GM23338 (cell line): ENCODE measurements at regions not wholly inside any gene's neighbourhood (a gene's known extent, or its start where the extent isn't known, plus 50 kb on each side); places are given as distances from the start of the nearest gene placed in this dataset.

Source experiments
- ATAC-seq: fragments of 200-7000 bp; cut with Tn5 transposase; 3 replicates; pipeline ENCODE4 v1.9.1; 2020
- DNase-seq: peaks from one replicate; pipeline ENCODE4 v3.0.0-alpha.2; 2015; ENCODE audit warnings: low spot score
- H2AFZ ChIP-seq: fragments of 200-600 bp; sonication (generic); 2 replicates; pipeline ENCODE4 v1.8.0; 2016; ENCODE audit warnings: antibody characterized with exemption, mild to moderate bottlenecking, moderate library complexity
- H3F3A ChIP-seq: fragments of 200-600 bp; sonication (generic); replicated peaks from 2 replicates; pipeline ENCODE4 v1.8.0; 2017; ENCODE audit warnings: antibody characterized with exemption, mixed run types, low read depth
- H3K27ac ChIP-seq: fragments of 200-600 bp; sonication (generic); 2 replicates; pipeline ENCODE4 v1.6.1; 2016; ENCODE audit warnings: low read depth
- H3K27me3 ChIP-seq: fragments of 200-600 bp; sonication (generic); 2 replicates; pipeline ENCODE4 v1.8.0; 2016; ENCODE audit warnings: mild to moderate bottlenecking, mixed run types, moderate library complexity; ENCODE audit not compliant: insufficient read depth
- H3K36me3 ChIP-seq: fragments of 200-600 bp; sonication (generic); 2 replicates; pipeline ENCODE4 v1.8.0; 2016; ENCODE audit warnings: mild to moderate bottlenecking; ENCODE audit not compliant: insufficient read depth
- H3K4me1 ChIP-seq: fragments of 200-600 bp; sonication (generic); 2 replicates; pipeline ENCODE4 v1.8.0; 2016; ENCODE audit warnings: mild to moderate bottlenecking, moderate library complexity; ENCODE audit not compliant: insufficient read depth
- H3K4me2 ChIP-seq: fragments of 200-600 bp; sonication (generic); 2 replicates; pipeline ENCODE4 v1.7.1; 2017; ENCODE audit warnings: mixed run types
- H3K4me3 ChIP-seq: fragments of 200-600 bp; sonication (generic); 2 replicates; pipeline ENCODE4 v1.6.1; 2016; ENCODE audit warnings: mixed run types
- H3K79me2 ChIP-seq: fragments of 200-600 bp; sonication (generic); replicated peaks from 2 replicates; pipeline ENCODE4 v1.8.0; 2017; ENCODE audit warnings: mild to moderate bottlenecking; ENCODE audit not compliant: insufficient read depth
- H3K9me2 ChIP-seq: fragments of 200-600 bp; sonication (generic); 2 replicates; pipeline ENCODE4 v1.8.0; 2017; ENCODE audit not compliant: insufficient read depth
- H4K20me1 ChIP-seq: fragments of 200-600 bp; sonication (generic); replicated peaks from 2 replicates; pipeline ENCODE4 v1.8.0; 2017; ENCODE audit warnings: mild to moderate bottlenecking; ENCODE audit not compliant: insufficient read depth
- H3K27ac Mint-ChIP-seq: 2 replicates; pipeline ENCODE4 v1.8.0; 2020; ENCODE audit warnings: inconsistent platforms, mild to moderate bottlenecking, moderate library complexity, mixed read lengths
- H3K27me3 Mint-ChIP-seq: 3 replicates; pipeline ENCODE4 v1.8.0; 2022; ENCODE audit warnings: low read depth, mild to moderate bottlenecking, moderate library complexity, mixed read lengths, inconsistent platforms; ENCODE audit not compliant: insufficient read depth, poor library complexity
- H3K36me3 Mint-ChIP-seq: 3 replicates; pipeline ENCODE4 v1.8.0; 2021; ENCODE audit warnings: low read depth, mild to moderate bottlenecking, inconsistent platforms, moderate library complexity, mixed read lengths
- H3K4me1 Mint-ChIP-seq: 3 replicates; pipeline ENCODE4 v1.8.0; 2020; ENCODE audit warnings: mild to moderate bottlenecking, inconsistent platforms, mixed read lengths
- H3K4me3 Mint-ChIP-seq: 3 replicates; pipeline ENCODE4 v1.8.0; 2021; ENCODE audit warnings: moderate library complexity, mild to moderate bottlenecking, inconsistent platforms, mixed read lengths
- H3K9me3 Mint-ChIP-seq: 3 replicates; pipeline ENCODE4 v1.8.0; 2020; ENCODE audit warnings: moderate library complexity, mild to moderate bottlenecking, inconsistent platforms, mixed read lengths
- CREB1 ChIP-seq: fragments of 250-450 bp; sonication (Bioruptor Pico); IDR thresholded peaks from 2 replicates; pipeline ENCODE4 v1.5.0; 2020; ENCODE audit warnings: low read depth, mild to moderate bottlenecking, moderate library complexity
- EZH2 ChIP-seq: fragments of 200-600 bp; sonication (generic); IDR thresholded peaks from one replicate; pipeline ENCODE4 v1.8.0; 2017; ENCODE audit warnings: antibody characterized with exemption, mild to moderate bottlenecking, low read depth; ENCODE audit not compliant: unreplicated experiment
- JUNB ChIP-seq: IDR thresholded peaks from one replicate; pipeline ENCODE4 v1.6.1; 2016; ENCODE audit warnings: antibody characterized with exemption; ENCODE audit not compliant: unreplicated experiment
- POLR2AphosphoS5 ChIP-seq: IDR thresholded peaks from 2 replicates; pipeline ENCODE4 v1.6.1; 2016; ENCODE audit warnings: antibody characterized with exemption, low read depth
- ZNF114 ChIP-seq: fragments of 250-450 bp; sonication (Bioruptor Pico); IDR thresholded peaks from 2 replicates; pipeline ENCODE4 v1.5.0; 2020; ENCODE audit warnings: mild to moderate bottlenecking, moderate library complexity
- TF ChIP-seq, protein P1 (sequence below): fragments of 250-450 bp; sonication (Bioruptor Pico); IDR thresholded peaks from 2 replicates; pipeline ENCODE4 v1.5.0; 2020; ENCODE audit warnings: mild to moderate bottlenecking, moderate library complexity
- TF ChIP-seq, protein P2 (sequence below), 2 experiments: fragments of 200-600 bp in 1 of 2; sonication (generic) in 1 of 2; conservative IDR thresholded peaks; 2 replicates each; pipeline versions ENCODE4 v1.5.1 to v1.6.1; 2016 to 2017; ENCODE audit warnings: antibody characterized with exemption in 2 of 2, low read depth in 2 of 2, mild to moderate bottlenecking in 2 of 2, moderate library complexity in 1 of 2

DNA sequence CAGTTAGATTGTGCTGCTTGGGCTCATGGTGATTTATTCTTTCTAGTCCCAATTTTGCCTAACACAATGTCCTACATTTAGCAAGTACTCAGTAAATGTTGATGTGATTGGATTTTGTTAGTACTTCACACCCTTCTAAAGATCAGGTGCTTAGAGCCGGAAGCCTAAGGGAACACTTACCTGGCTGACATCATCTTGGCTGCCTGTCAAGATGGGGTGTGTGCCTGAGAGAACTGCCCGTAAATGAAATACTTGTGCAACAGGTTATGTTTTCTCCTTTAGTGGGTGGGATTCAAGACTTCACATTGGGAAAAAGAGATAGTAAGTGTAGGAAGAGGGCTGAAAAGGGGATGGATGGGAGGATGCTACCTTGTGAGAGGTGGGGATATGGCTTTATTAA, 75.5 kb upstream of the MACF1 start:
- Histone ChIP-seq H3K4me3 (no peak overlapping the region), H3K9me2 (no peaks in the 10 kb centered on the region), H3K27me3 (no peaks in the 10 kb centered on the region), H3K4me2 (peak overlapping the region; percentile 74; the same call in 1 of the 2 replicates), H3F3A (no peaks in the 10 kb centered on the region), H4K20me1 (peaks cover 12% of the 10 kb centered on the region), H3K79me2 (peaks cover 83% of the 10 kb centered on the region), H2AFZ (no peak overlapping the region), H3K4me1 (peaks cover 53% of the 10 kb centered on the region), H3K36me3 (no peaks in the 10 kb centered on the region), H3K27ac (peak overlapping the region; percentile 57; the same call in 1 of the 2 replicates)
- ATAC-seq (no peak), DNase-seq (no peak)
- no peaks in the 10 kb centered on the region for H3K9me3 Mint-ChIP-seq
- H3K4me1 Mint-ChIP-seq = peaks cover 48% of the 10 kb centered on the region
- H3K36me3 Mint-ChIP-seq = peaks cover 18% of the 10 kb centered on the region
- no peak for TF ChIP-seq EZH2
- TF ChIP-seq POLR2AphosphoS5 = no peak
- no peak for TF ChIP-seq JUNB
- peak overlapping the region; percentile 10 for H3K27ac Mint-ChIP-seq
- H3K4me3 Mint-ChIP-seq = no peak overlapping the region
- peaks cover 14% of the 10 kb centered on the region for H3K27me3 Mint-ChIP-seq

DNA sequence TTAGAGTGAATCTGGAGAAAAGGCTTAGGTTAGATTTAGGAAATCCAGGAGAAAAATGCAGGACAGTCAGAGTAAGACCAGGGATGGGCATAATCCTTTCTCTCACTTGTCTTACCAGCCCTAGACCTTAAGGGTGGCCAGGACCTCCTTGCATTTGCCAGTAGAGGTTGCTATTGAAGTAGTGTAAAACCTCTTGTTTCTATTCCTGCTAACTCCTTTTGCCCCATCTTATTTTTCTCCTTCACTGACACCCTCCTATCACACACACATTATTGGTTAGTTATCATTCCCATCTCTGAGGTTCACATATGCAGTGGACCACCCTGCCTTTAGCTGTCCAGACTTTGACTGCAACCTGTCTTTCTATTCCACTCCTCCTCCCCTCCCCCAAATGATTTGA, 75.0 kb upstream of the MACF1 start:
- DNase-seq (peak; percentile 57), ATAC-seq (peak; percentile 23)
- H3K4me1 ChIP-seq = peaks cover 57% of the 10 kb centered on the region
- TF ChIP-seq ZNF114 (CRISPR knock-in tag) (no peak), JUNB (no peak), CREB1 (no peak)
- TF ChIP-seq, protein P1, sequence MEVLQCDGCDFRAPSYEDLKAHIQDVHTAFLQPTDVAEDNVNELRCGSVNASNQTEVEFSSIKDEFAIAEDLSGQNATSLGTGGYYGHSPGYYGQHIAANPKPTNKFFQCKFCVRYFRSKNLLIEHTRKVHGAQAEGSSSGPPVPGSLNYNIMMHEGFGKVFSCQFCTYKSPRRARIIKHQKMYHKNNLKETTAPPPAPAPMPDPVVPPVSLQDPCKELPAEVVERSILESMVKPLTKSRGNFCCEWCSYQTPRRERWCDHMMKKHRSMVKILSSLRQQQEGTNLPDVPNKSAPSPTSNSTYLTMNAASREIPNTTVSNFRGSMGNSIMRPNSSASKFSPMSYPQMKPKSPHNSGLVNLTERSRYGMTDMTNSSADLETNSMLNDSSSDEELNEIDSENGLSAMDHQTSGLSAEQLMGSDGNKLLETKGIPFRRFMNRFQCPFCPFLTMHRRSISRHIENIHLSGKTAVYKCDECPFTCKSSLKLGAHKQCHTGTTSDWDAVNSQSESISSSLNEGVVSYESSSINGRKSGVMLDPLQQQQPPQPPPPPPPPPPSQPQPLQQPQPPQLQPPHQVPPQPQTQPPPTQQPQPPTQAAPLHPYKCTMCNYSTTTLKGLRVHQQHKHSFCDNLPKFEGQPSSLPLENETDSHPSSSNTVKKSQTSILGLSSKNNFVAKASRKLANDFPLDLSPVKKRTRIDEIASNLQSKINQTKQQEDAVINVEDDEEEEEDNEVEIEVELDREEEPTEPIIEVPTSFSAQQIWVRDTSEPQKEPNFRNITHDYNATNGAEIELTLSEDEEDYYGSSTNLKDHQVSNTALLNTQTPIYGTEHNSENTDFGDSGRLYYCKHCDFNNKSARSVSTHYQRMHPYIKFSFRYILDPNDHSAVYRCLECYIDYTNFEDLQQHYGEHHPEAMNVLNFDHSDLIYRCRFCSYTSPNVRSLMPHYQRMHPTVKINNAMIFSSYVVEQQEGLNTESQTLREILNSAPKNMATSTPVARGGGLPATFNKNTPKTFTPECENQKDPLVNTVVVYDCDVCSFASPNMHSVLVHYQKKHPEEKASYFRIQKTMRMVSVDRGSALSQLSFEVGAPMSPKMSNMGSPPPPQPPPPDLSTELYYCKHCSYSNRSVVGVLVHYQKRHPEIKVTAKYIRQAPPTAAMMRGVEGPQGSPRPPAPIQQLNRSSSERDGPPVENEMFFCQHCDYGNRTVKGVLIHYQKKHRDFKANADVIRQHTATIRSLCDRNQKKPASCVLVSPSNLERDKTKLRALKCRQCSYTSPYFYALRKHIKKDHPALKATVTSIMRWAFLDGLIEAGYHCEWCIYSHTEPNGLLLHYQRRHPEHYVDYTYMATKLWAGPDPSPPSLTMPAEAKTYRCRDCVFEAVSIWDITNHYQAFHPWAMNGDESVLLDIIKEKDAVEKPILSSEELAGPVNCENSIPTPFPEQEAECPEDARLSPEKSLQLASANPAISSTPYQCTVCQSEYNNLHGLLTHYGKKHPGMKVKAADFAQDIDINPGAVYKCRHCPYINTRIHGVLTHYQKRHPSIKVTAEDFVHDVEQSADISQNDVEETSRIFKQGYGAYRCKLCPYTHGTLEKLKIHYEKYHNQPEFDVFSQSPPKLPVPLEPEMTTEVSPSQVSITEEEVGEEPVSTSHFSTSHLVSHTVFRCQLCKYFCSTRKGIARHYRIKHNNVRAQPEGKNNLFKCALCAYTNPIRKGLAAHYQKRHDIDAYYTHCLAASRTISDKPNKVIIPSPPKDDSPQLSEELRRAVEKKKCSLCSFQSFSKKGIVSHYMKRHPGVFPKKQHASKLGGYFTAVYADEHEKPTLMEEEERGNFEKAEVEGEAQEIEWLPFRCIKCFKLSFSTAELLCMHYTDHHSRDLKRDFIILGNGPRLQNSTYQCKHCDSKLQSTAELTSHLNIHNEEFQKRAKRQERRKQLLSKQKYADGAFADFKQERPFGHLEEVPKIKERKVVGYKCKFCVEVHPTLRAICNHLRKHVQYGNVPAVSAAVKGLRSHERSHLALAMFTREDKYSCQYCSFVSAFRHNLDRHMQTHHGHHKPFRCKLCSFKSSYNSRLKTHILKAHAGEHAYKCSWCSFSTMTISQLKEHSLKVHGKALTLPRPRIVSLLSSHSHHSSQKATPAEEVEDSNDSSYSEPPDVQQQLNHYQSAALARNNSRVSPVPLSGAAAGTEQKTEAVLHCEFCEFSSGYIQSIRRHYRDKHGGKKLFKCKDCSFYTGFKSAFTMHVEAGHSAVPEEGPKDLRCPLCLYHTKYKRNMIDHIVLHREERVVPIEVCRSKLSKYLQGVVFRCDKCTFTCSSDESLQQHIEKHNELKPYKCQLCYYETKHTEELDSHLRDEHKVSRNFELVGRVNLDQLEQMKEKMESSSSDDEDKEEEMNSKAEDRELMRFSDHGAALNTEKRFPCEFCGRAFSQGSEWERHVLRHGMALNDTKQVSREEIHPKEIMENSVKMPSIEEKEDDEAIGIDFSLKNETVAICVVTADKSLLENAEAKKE = no peak
- TF ChIP-seq, protein P2, sequence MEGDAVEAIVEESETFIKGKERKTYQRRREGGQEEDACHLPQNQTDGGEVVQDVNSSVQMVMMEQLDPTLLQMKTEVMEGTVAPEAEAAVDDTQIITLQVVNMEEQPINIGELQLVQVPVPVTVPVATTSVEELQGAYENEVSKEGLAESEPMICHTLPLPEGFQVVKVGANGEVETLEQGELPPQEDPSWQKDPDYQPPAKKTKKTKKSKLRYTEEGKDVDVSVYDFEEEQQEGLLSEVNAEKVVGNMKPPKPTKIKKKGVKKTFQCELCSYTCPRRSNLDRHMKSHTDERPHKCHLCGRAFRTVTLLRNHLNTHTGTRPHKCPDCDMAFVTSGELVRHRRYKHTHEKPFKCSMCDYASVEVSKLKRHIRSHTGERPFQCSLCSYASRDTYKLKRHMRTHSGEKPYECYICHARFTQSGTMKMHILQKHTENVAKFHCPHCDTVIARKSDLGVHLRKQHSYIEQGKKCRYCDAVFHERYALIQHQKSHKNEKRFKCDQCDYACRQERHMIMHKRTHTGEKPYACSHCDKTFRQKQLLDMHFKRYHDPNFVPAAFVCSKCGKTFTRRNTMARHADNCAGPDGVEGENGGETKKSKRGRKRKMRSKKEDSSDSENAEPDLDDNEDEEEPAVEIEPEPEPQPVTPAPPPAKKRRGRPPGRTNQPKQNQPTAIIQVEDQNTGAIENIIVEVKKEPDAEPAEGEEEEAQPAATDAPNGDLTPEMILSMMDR (conservative IDR thresholded peaks at IDR 0.05; ENCODE audit: low read depth in 2 of 2) = peak; percentile 38 to 63
- no peaks in the 10 kb centered on the region for H3K9me2 ChIP-seq
- H3K79me2 ChIP-seq = peaks cover 83% of the 10 kb centered on the region
- peak overlapping the region; percentile 32; the same call in 1 of the 2 replicates for H3K4me3 ChIP-seq
- H2AFZ ChIP-seq = no peak overlapping the region
- H3F3A ChIP-seq = no peaks in the 10 kb centered on the region
- Mint-ChIP-seq H3K9me3 (no peaks in the 10 kb centered on the region), H3K27me3 (peaks cover 14% of the 10 kb centered on the region), H3K4me1 (peaks cover 53% of the 10 kb centered on the region), H3K27ac (no peak overlapping the region), H3K4me3 (peak overlapping the region; percentile 24; the same call in 2 of the 3 replicates), H3K36me3 (peaks cover 18% of the 10 kb centered on the region)
- H4K20me1 ChIP-seq = peaks cover 12% of the 10 kb centered on the region
- H3K27me3 ChIP-seq = no peaks in the 10 kb centered on the region
- peak overlapping the region; percentile 57; the same call in 1 of the 2 replicates for H3K27ac ChIP-seq
- peak overlapping the region; percentile 74 for H3K4me2 ChIP-seq
- no peaks in the 10 kb centered on the region for H3K36me3 ChIP-seq
